Hepatocyte (in vitro differentiated cells): ENCODE measurements at regions not wholly inside any gene's neighbourhood (a gene's known extent, or its start where the extent isn't known, plus 50 kb on each side); places are given as distances from the start of the nearest gene placed in this dataset.

Experiments used
- CTCF ChIP-seq: fragments of 200-600 bp; sonication (generic); IDR thresholded peaks from 2 replicates; pipeline ENCODE4 v1.5.1; 2016; ENCODE audit warnings: antibody characterized with exemption, mild to moderate bottlenecking; ENCODE audit not compliant: poor library complexity
- EZH2 ChIP-seq: fragments of 200-600 bp; sonication (generic); IDR thresholded peaks from 2 replicates; pipeline ENCODE4 v1.6.1; 2016; ENCODE audit warnings: antibody characterized with exemption, mild to moderate bottlenecking, borderline replicate concordance

DNA sequence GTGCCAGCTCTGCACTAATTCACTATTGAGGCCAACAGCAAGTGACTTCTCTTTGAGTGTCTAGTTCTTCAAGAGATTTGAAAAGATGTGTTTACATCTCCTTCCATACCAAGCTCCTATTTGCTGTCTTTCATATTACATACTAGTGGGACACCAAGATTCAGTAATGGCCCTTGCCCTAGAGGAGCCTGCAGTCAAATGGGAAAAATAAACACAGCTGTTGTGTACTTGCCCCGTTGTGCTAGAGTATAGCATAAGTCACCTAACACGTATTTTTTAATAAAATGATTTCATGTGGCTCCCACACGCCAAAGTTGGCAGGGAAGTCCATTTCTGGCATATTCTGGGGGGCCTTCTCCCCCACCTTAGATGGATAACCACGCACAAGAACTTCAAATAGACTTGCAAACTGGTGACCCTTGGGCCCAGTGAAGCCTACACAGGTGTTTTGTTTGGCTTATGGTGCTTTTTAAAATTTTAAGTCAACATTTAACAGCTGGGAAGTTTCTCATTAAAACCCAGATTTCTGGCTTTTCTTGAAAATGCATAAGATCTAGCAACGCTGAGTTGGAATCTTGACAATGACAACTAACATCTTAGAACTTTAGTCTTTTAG lies 95.3 kb upstream of the LPP start:
- TF ChIP-seq CTCF (no peak), EZH2 (no peak)
